ENCODE measurements at regions not wholly inside any gene's neighbourhood (a gene's known extent, or its start where the extent isn't known, plus 50 kb on each side); places are given as distances from the start of the nearest gene placed in this dataset.

- Mint-ChIP-seq H3K27ac (no peak overlapping the region), H3K36me3 (ENCODE audit: low read depth) (no peaks in the 10 kb centered on the region), H3K27me3 (peaks cover 2% of the 10 kb centered on the region), H3K9me3 (peaks cover 2% of the 10 kb centered on the region), H3K4me3 (no peak overlapping the region), H3K4me1 (no peaks in the 10 kb centered on the region)
- intact Hi-C loops (cut with micrococcal nuclease): no loop called here
- ChIA-PET CTCF (no interaction called here), POLR2A (no interaction called here)
- DNase-seq (no peak), ATAC-seq (ENCODE audit: low read depth) (no peak)
- TF ChIP-seq, protein P1, sequence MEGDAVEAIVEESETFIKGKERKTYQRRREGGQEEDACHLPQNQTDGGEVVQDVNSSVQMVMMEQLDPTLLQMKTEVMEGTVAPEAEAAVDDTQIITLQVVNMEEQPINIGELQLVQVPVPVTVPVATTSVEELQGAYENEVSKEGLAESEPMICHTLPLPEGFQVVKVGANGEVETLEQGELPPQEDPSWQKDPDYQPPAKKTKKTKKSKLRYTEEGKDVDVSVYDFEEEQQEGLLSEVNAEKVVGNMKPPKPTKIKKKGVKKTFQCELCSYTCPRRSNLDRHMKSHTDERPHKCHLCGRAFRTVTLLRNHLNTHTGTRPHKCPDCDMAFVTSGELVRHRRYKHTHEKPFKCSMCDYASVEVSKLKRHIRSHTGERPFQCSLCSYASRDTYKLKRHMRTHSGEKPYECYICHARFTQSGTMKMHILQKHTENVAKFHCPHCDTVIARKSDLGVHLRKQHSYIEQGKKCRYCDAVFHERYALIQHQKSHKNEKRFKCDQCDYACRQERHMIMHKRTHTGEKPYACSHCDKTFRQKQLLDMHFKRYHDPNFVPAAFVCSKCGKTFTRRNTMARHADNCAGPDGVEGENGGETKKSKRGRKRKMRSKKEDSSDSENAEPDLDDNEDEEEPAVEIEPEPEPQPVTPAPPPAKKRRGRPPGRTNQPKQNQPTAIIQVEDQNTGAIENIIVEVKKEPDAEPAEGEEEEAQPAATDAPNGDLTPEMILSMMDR (IDR thresholded peaks at IDR 0.05): no peak
These were observed 182.5 kb downstream of the TEX29 start for GRCh38 chr13:111502957-111503356.

DNA sequence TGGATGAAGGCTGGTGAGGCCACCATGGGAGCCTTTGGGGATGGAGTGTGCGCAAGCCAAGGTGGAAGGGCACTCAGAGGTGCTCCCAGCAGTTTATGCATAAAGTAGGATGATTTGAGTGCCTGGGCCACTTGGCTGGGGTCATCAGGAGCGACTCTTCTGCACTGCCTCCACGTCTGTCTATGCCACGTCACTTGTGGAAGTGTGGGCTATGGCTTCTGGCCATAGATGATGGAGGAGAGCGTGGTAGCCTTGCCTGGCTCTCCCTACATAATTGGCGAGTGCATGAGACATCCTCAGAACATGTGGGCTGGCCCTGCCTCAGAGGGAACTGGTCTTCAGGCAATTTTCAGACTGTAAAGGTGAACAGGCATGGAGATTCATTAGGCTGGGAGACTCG, 182.9 kb downstream of the TEX29 start:
- POLR2A ChIA-PET: no interaction called here
- Mint-ChIP-seq H3K4me3 (no peak overlapping the region), H3K9me3 (peaks cover 2% of the 10 kb centered on the region), H3K36me3 (ENCODE audit: low read depth) (no peaks in the 10 kb centered on the region), H3K4me1 (no peaks in the 10 kb centered on the region), H3K27ac (no peak overlapping the region), H3K27me3 (peaks cover 2% of the 10 kb centered on the region)
- CTCF ChIA-PET: no interaction called here
- intact Hi-C loops (cut with micrococcal nuclease): no loop called here
- ATAC-seq (ENCODE audit: low read depth): no peak
- TF ChIP-seq, protein P1 (IDR thresholded peaks at IDR 0.05): no peak
- DNase-seq: no peak

DNA sequence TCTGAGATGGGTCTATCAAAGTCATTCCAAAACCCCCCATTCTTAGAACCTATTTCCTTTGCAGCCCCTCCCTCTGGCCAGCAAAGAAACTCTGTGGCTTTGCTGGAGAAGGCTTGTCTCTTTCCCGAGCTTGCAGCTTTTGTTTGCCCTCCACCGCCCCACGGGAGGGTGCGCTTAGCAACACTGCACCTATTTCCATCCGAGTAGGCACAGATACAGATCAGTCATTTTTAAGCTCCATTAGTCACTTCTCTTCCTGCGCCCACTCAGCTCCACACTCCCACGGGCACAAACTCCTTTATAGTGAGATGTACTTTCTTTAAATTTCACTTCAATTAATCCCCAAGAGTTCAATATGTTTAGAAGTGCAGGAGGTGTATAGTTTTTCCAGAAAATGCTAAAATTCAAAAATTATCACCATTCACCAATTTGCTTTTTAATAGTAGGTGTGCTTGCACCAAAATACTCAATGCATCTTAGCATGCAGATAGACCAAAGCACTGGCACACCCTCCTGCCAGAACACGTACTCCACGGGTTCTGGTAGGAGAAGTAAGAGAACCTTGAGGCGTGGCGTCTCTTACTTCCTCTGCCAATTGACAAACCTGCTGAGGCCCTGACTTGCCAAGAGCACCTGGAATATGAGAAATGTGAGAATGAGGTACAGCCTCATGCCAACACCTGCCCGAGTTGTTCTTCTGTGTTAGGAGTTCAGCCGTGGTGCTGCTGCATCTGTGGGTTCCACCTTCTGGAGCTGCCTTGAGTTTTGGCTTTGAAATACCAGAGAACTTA, 183.7 kb downstream of the TEX29 start:
- ATAC-seq (ENCODE audit: low read depth) (no peak), DNase-seq (no peak)
- intact Hi-C loops (cut with micrococcal nuclease): no loop called here
- H3K9me3 Mint-ChIP-seq: peaks cover 2% of the 10 kb centered on the region
- no peaks in the 10 kb centered on the region for H3K4me1 Mint-ChIP-seq
- TF ChIP-seq, protein P1 (IDR thresholded peaks at IDR 0.05): no peak
- CTCF ChIA-PET: no interaction called here
- POLR2A ChIA-PET: no interaction called here
- H3K27me3 Mint-ChIP-seq: peaks cover 2% of the 10 kb centered on the region
- H3K4me3 Mint-ChIP-seq: no peak overlapping the region
- no peaks in the 10 kb centered on the region for H3K36me3 Mint-ChIP-seq (ENCODE audit: low read depth)
- H3K27ac Mint-ChIP-seq: no peak overlapping the region

DNA sequence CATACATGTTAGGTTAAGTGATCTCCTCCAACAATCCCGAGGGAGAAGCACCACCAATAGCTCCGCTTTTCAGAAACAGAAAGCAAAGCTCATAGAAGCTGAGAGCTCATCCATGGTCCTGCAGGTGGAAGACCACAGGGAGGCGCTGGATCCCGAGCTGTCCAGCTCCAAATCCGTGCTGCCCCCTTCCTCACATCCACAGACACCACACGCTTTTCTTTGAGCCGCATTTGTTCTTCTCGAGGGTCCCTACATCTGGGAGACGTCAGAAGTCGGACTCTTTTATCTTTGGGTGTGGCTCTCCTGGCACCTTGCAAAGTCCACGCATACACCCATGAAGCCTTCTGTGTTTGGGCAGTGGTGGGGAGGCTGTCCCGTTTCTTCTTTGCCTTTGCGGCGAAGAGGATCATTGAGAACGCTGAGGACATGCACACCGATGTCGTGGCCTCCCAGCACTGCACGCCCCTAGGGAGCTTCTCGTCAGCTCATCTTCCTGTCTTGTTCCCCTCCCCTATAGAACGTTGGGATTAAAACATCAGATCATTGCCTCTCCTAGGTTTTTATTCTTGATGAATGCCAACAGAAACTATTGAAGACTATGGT, 184.8 kb downstream of the TEX29 start:
- DNase-seq (no peak), ATAC-seq (ENCODE audit: low read depth) (no peak)
- intact Hi-C loops (cut with micrococcal nuclease): no loop called here
- ChIA-PET CTCF (no interaction called here), POLR2A (no interaction called here)
- Mint-ChIP-seq H3K4me3 (no peak overlapping the region), H3K27ac (no peak overlapping the region), H3K27me3 (peaks cover 2% of the 10 kb centered on the region), H3K36me3 (ENCODE audit: low read depth) (no peaks in the 10 kb centered on the region), H3K9me3 (peaks cover 2% of the 10 kb centered on the region), H3K4me1 (no peaks in the 10 kb centered on the region)
- TF ChIP-seq, protein P1 (IDR thresholded peaks at IDR 0.05): no peak

- intact Hi-C loops (cut with micrococcal nuclease): no loop called here
- CTCF ChIA-PET: no interaction called here
- H3K4me1 Mint-ChIP-seq: no peaks in the 10 kb centered on the region
- DNase-seq (no peak), ATAC-seq (ENCODE audit: low read depth) (no peak)
- POLR2A ChIA-PET: no interaction called here
- H3K27me3 Mint-ChIP-seq: peaks cover 2% of the 10 kb centered on the region
- no peaks in the 10 kb centered on the region for H3K36me3 Mint-ChIP-seq (ENCODE audit: low read depth)
- H3K27ac Mint-ChIP-seq: no peak overlapping the region
- TF ChIP-seq, protein P1 (IDR thresholded peaks at IDR 0.05): no peak
- H3K9me3 Mint-ChIP-seq: peaks cover 2% of the 10 kb centered on the region
- no peak overlapping the region for H3K4me3 Mint-ChIP-seq
These were observed 185.7 kb downstream of the TEX29 start for GRCh38 chr13:111506125-111506524.
